HUES64 (cell line): ENCODE measurements at regions not wholly inside any gene's neighbourhood (a gene's known extent, or its start where the extent isn't known, plus 50 kb on each side); places are given as distances from the start of the nearest gene placed in this dataset.
"Not testable (repeated sequence)": the region's sequence is repeated elsewhere in the genome, so short reads cannot be mapped to it uniquely, and the experiment has no call there.

ENCODE experiments used
- H3K27ac ChIP-seq: 2 replicates; pipeline ENCODE4 v1.7.0; 2013; ENCODE audit warnings: low read depth, low read length, inconsistent platforms
- H3K27me3 ChIP-seq: 2 replicates; pipeline ENCODE4 v1.6.1; 2013; ENCODE audit warnings: mild to moderate bottlenecking, low read length; ENCODE audit not compliant: insufficient read depth
- H3K36me3 ChIP-seq: 2 replicates; pipeline ENCODE4 v1.6.1; 2013; ENCODE audit warnings: mild to moderate bottlenecking, low read length; ENCODE audit not compliant: insufficient read depth
- H3K4me1 ChIP-seq: 2 replicates; pipeline ENCODE4 v1.6.1; 2013; ENCODE audit warnings: mild to moderate bottlenecking, low read length, moderate library complexity; ENCODE audit not compliant: insufficient read depth
- H3K4me3 ChIP-seq: 2 replicates; pipeline ENCODE4 v1.5.1; 2013; ENCODE audit warnings: mild to moderate bottlenecking, low read length, moderate library complexity
- H3K9ac ChIP-seq: 2 replicates; pipeline ENCODE4 v1.6.1; 2013; ENCODE audit warnings: mild to moderate bottlenecking, low read depth, low read length
- H3K9me3 ChIP-seq: 2 replicates; pipeline ENCODE4 v1.6.1; 2013; ENCODE audit warnings: low read depth, low read length; ENCODE audit not compliant: insufficient read depth
- WGBS: fragments of 150-250, 120-280 bp; methylation state at CpG from one replicate; pipeline ENCODE4 v1.1.7; 2013; ENCODE audit warnings: missing lambda C conversion rate; 5-methylcytosine and 5-hydroxymethylcytosine counted together

DNA sequence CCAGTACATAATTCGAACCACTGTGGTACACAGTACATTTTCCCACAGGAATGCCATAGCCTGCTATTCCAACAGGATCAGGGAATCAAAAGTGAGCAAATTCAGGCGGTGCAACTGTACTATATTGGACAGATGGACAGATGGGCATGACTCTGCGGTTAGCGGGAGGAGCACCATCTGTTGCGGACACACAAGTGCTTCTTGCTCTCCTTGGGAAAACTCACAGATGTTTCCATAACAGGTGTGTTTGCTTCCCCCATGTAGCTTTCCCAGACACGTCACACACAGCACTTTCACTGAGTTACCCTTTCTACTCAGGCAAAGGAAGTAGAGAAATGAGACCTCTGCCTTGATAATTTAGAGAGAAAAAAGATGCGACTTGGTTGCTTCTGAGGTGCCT is 325.1 kb upstream of the THBS1 start:
- no peaks in the 10 kb centered on the region for H3K4me1 ChIP-seq
- 96% methylated on average over 7 of the region's 7 CpGs for WGBS
- no peak overlapping the region for H3K4me3 ChIP-seq
- H3K36me3 ChIP-seq: no peaks in the 10 kb centered on the region
- H3K27me3 ChIP-seq: no peaks in the 10 kb centered on the region
- H3K9me3 ChIP-seq: no peaks in the 10 kb centered on the region
- no peak overlapping the region for H3K9ac ChIP-seq
- H3K27ac ChIP-seq: no peak overlapping the region

DNA sequence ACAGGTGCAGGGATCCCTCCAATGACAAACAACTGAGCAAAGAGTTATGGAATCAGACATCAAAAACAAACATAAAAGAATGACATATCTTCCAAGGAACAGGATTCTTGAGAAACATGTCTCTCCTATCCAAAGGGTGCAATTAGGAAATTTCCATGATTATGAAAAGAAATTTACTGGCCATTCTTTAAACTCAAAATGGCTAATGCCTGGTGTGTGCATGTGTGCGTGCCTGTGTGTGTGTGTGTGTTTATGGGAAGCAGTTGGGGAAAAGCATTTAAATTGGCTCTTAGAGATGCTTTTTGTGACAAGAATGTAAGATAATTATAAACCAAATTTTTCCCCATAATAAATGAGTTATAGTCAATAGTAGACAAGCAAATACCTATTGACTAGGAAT is 320.5 kb upstream of the THBS1 start:
- H3K9ac ChIP-seq: no peak overlapping the region
- H3K4me1 ChIP-seq: no peaks in the 10 kb centered on the region
- no peak overlapping the region for H3K27ac ChIP-seq
- 100% methylated on average over 1 of the region's 1 CpG for WGBS
- H3K36me3 ChIP-seq: no peaks in the 10 kb centered on the region
- no peaks in the 10 kb centered on the region for H3K9me3 ChIP-seq
- H3K27me3 ChIP-seq: no peaks in the 10 kb centered on the region
- no peak overlapping the region for H3K4me3 ChIP-seq

DNA sequence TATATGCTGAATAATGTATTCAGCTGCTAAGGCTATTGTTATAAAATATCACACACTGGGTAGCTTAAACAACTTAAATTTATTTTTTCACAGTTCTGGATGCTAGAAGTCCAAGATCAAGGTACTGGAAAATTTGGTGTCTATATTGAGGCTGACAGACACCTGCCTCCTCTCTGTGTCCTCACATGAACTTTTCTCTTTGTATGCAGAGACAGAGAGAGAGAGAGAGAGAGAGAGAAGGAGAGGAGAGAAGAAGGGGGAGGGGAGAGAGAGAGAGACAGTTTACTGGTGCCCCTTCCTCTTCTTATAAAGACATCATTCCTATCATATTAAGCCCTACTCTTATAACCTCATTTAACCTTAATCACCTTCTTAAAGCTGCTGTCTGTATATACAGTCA is 320.1 kb upstream of the THBS1 start:
- Histone ChIP-seq H3K36me3 (no peaks in the 10 kb centered on the region), H3K27ac (no peak overlapping the region), H3K9ac (no peak overlapping the region), H3K4me1 (no peaks in the 10 kb centered on the region), H3K9me3 (no peaks in the 10 kb centered on the region), H3K27me3 (no peaks in the 10 kb centered on the region), H3K4me3 (no peak overlapping the region)

- H3K4me3 ChIP-seq, H3K9me3 ChIP-seq, H3K36me3 ChIP-seq, H3K9ac ChIP-seq, H3K4me1 ChIP-seq, H3K27ac ChIP-seq, H3K27me3 ChIP-seq: not testable (repeated sequence)
- 94% methylated on average over 3 of the region's 4 CpGs for WGBS
Measured at GRCh38 chr15:39261397-39262183, 319.3 kb upstream of the THBS1 start.

- not testable (repeated sequence) for H3K9me3 ChIP-seq, H3K4me1 ChIP-seq, H3K27ac ChIP-seq, H3K4me3 ChIP-seq, H3K27me3 ChIP-seq, H3K9ac ChIP-seq, H3K36me3 ChIP-seq
- 94% methylated on average over 5 of the region's 6 CpGs for WGBS
Measured at GRCh38 chr15:39262995-39263772, 317.7 kb upstream of the THBS1 start.

DNA sequence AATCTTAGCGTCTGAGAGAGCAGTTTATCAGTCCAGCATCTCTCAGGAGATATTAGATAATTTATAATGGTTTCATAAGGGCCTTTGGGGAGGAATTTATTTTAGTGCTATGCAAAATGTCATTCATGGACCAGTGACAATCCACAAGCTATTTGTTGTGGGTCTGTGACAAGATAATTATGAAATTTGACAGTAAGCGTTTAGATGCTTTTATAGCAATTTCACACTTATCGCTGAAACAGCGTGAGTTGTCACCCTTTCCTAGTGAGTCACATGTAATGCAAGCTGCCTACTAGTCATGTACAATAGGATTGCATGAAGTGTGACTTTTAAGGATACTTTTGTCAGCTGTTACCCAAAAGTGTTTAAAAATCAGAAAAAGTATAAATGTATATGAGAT is 315.6 kb upstream of the THBS1 start:
- Histone ChIP-seq H3K27ac (no peak overlapping the region), H3K9ac (no peak overlapping the region), H3K9me3 (no peaks in the 10 kb centered on the region), H3K4me1 (no peaks in the 10 kb centered on the region), H3K36me3 (no peaks in the 10 kb centered on the region), H3K27me3 (no peaks in the 10 kb centered on the region), H3K4me3 (no peak overlapping the region)
- WGBS: 96% methylated on average over 4 of the region's 4 CpGs

GRCh38 chr15:39266890-39267289 is 314.0 kb upstream of the THBS1 start:
- Histone ChIP-seq H3K27me3 (no peaks in the 10 kb centered on the region), H3K4me3 (no peak overlapping the region), H3K4me1 (no peaks in the 10 kb centered on the region), H3K27ac (no peak overlapping the region), H3K36me3 (no peaks in the 10 kb centered on the region), H3K9me3 (no peaks in the 10 kb centered on the region), H3K9ac (no peak overlapping the region)
- 100% methylated on average over 1 of the region's 1 CpG for WGBS

DNA sequence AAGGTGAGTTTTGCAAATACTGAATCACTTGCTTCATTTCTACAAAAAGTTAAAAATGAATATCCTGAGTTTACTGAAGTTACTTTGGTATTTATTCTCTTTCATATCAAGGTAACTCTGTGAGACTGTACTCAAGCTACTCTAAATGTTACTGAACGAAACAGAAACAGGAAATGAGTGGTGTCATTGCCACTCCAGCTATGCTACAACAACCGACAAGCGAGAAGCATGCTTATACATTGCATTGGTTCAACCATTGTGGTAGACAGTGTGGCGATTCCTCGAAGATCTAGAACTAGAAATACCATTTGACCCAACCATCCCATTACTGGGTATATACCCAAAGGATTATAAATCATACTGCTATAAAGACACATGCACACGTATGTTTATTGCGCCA is 313.2 kb upstream of the THBS1 start:
- Histone ChIP-seq H3K4me1 (no peaks in the 10 kb centered on the region), H3K27me3 (no peaks in the 10 kb centered on the region), H3K9me3 (no peaks in the 10 kb centered on the region), H3K36me3 (no peaks in the 10 kb centered on the region), H3K9ac (no peak overlapping the region), H3K4me3 (no peak overlapping the region), H3K27ac (no peak overlapping the region)
- WGBS: 96% methylated on average over 5 of the region's 7 CpGs

GRCh38 chr15:39269352-39269751 is 311.5 kb upstream of the THBS1 start:
- no peak overlapping the region for H3K9ac ChIP-seq
- H3K36me3 ChIP-seq: no peaks in the 10 kb centered on the region
- no peaks in the 10 kb centered on the region for H3K9me3 ChIP-seq
- no peak overlapping the region for H3K27ac ChIP-seq
- WGBS: 69% methylated on average over 2 of the region's 2 CpGs
- H3K4me3 ChIP-seq: no peak overlapping the region
- no peaks in the 10 kb centered on the region for H3K27me3 ChIP-seq
- H3K4me1 ChIP-seq: peaks cover 5% of the 10 kb centered on the region; the same call in 1 of the 2 replicates

DNA sequence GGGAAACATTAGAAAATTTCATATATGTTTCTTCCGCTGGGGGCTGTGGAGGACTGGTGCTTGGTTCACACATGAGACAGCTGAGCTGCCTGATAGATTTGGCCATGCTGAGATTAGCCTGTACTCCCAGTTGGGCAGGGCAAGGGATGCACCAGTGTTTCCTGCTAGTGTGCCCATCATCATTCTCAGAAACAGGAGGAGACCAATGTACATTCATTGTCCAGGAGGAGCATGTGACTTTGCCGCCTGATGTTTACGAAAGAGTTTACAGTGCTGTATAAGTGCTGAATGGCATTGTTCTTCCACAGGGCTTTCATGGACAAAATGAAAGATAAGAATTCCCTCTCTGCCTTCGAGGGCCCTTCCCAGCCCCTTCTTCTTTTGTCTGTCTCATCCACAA is 311.1 kb upstream of the THBS1 start:
- no peak overlapping the region for H3K27ac ChIP-seq
- H3K4me3 ChIP-seq: no peak overlapping the region
- H3K27me3 ChIP-seq: no peaks in the 10 kb centered on the region
- WGBS: 89% methylated on average over 4 of the region's 4 CpGs
- H3K9ac ChIP-seq: no peak overlapping the region
- peaks cover 5% of the 10 kb centered on the region; the same call in 1 of the 2 replicates for H3K4me1 ChIP-seq
- H3K36me3 ChIP-seq: no peaks in the 10 kb centered on the region
- H3K9me3 ChIP-seq: no peaks in the 10 kb centered on the region

GRCh38 chr15:39270221-39270855 is 310.5 kb upstream of the THBS1 start:
- H3K9me3 ChIP-seq: no peaks in the 10 kb centered on the region
- H3K4me1 ChIP-seq: peaks cover 5% of the 10 kb centered on the region; the same call in 1 of the 2 replicates
- H3K9ac ChIP-seq: no peak overlapping the region
- H3K4me3 ChIP-seq: no peak overlapping the region
- no peak overlapping the region for H3K27ac ChIP-seq
- H3K36me3 ChIP-seq: no peaks in the 10 kb centered on the region
- no peaks in the 10 kb centered on the region for H3K27me3 ChIP-seq
